GM21619 (cell line): ENCODE measurements at regions not wholly inside any gene's neighbourhood (a gene's known extent, or its start where the extent isn't known, plus 50 kb on each side); places are given as distances from the start of the nearest gene placed in this dataset.
A peak's percentile ranks its signal among the peaks of the same experiment; 100 is the strongest.

Experiments used
- ATAC-seq: cut with Tn5 transposase; IDR thresholded peaks from one replicate; pipeline ENCODE4 v1.9.1; 2021; ENCODE audit not compliant: unreplicated experiment

GRCh38 chr4:149927514-149927913 is 111.9 kb upstream of the IQCM start:
- ATAC-seq, result no peak

- ATAC-seq, result no peak
These were observed 112.9 kb upstream of the IQCM start for GRCh38 chr4:149928507-149928906.

- no peak for ATAC-seq
These were observed 115.8 kb upstream of the IQCM start for GRCh38 chr4:149931431-149931830.

- no peak for ATAC-seq
These were observed 116.5 kb upstream of the IQCM start for GRCh38 chr4:149932188-149932587.

- ATAC-seq, result no peak
These were observed 117.5 kb upstream of the IQCM start for GRCh38 chr4:149933120-149933519.

GRCh38 chr4:149933883-149934282 is 118.2 kb upstream of the IQCM start:
- no peak for ATAC-seq

GRCh38 chr4:149949381-149949780 is 128.9 kb upstream of the DCLK2 start:
- no peak for ATAC-seq

GRCh38 chr4:149951152-149951900 is 126.9 kb upstream of the DCLK2 start:
- ATAC-seq, result no peak

GRCh38 chr4:149952101-149952500 is 126.1 kb upstream of the DCLK2 start:
- ATAC-seq, result no peak

- no peak for ATAC-seq
These were observed 125.5 kb upstream of the DCLK2 start for GRCh38 chr4:149952716-149953115.

GRCh38 chr4:149955780-149956390 is 122.4 kb upstream of the DCLK2 start:
- no peak for ATAC-seq

GRCh38 chr4:149956678-149957077 is 121.6 kb upstream of the DCLK2 start:
- ATAC-seq, result no peak

GRCh38 chr4:149961876-149962597 is 116.2 kb upstream of the DCLK2 start:
- no peak for ATAC-seq

- ATAC-seq, result no peak
These were observed 114.0 kb upstream of the DCLK2 start for GRCh38 chr4:149964001-149964796.

- ATAC-seq, result no peak
These were observed 113.0 kb upstream of the DCLK2 start for GRCh38 chr4:149965206-149965605.

- ATAC-seq, result no peak
These were observed 105.8 kb upstream of the DCLK2 start for GRCh38 chr4:149972407-149972806.

- no peak for ATAC-seq
These were observed 105.1 kb upstream of the DCLK2 start for GRCh38 chr4:149973181-149973580.

- ATAC-seq, result no peak
These were observed 103.1 kb upstream of the DCLK2 start for GRCh38 chr4:149975172-149975571.

- ATAC-seq, result no peak
These were observed 98.0 kb upstream of the DCLK2 start for GRCh38 chr4:149980121-149980682.

- ATAC-seq, result peak; percentile 70
These were observed 97.3 kb upstream of the DCLK2 start for GRCh38 chr4:149980941-149981340.

GRCh38 chr4:149983401-149983800 is 94.8 kb upstream of the DCLK2 start:
- no peak for ATAC-seq
